ENCODE measurements at regions not wholly inside any gene's neighbourhood (a gene's known extent, or its start where the extent isn't known, plus 50 kb on each side); places are given as distances from the start of the nearest gene placed in this dataset.

DNA sequence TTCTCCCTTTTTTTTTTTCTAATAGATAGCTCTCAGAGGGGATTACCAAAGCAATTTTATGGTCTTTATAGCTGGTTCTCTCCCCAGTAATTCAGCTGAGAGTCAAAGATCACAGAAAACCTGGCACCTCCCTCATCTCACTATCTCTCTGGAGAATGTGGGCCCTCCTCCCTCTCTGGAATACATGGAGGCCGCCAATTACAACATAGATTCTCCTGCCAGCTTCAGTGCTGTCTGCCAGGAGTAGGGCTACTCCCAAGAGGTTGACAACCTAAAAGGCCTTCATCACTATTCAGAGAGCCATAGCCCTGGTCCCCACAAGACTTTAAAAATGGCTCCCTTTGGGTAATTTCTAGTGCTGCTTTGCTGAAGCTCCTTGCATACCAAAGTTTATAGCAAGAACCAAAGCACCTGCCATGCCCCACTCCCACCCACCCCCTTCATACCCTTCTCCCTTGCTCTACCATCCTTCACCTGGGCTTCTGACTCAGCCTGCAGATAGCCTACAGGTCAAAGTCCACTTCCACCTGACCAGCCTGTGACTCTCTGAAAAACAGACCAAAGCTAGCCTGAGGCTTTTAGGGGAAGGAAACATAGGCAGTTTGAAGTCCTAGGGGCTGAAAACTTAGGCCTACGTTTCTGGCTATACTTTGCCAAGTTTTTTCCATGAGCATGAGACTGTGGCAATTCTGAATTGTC lies 472.3 kb downstream of the TNS1 start:
- no peak for DNase-seq

DNA sequence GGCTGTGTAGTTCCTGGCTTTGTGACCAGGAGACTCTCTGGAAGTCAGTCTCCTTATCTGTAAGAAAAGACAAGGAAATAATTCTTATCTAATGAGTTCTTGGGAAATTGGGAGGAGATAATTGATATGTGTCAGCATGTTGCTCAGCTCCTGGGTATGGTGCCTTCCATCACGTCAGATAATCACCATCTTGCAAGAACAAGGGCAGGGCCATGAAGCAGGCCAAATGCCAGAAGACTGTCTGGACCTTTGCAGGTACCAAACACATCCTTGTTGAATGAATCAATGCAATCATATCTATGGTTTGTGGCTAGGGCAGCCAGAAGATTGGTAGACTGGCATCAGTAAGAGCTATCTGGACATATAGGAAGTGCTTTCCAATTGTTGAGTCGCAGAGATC lies 473.5 kb downstream of the TNS1 start:
- DNase-seq, result no peak

DNA sequence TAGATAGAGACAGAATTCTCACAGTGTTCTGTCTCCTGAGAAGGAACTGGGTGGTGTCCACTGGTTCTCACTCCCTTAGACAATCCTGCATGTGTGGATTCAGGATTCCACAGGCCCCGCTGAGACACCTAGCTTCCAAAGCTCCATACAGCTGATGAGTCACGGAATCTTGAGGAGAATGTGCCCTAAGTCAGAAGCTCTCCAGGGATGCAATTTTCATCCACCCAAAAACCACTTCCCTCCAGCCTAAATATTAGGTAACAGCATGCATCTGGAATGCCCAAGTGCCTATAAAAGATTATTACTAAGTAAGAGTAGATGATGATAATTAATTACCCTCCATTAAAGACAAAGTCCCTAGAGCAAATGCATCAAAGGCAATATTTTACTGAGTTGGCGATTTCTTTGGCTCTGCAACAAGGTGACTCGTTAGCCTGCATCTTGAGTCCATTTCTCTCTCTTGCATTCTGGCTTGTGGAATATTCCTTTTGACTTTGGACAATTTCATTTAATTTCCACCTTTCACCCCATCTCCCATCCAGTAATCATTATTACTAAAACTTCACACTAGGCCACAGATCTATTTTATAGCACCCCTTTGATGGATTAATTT lies 475.1 kb downstream of the TNS1 start:
- no peak for DNase-seq

DNA sequence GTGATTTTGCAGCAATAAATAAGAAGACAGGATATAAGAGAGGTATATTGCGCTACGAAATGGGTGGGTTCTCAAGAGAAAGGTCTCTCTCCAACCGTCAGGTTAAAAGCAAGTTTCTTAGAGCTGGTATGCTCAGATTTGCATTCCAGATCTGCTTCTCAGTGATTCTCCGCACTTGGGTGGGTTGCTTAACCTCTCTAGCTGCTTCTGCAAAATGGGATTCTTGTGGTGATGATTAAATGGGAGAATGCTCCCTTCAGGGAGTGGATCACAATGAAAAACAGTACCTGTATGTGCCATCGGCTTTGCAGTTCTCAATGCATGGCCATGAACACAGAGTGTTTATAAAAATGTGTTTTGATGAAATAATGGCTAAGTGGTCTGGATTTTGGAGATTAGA lies 477.7 kb downstream of the TNS1 start:
- no peak for DNase-seq

DNA sequence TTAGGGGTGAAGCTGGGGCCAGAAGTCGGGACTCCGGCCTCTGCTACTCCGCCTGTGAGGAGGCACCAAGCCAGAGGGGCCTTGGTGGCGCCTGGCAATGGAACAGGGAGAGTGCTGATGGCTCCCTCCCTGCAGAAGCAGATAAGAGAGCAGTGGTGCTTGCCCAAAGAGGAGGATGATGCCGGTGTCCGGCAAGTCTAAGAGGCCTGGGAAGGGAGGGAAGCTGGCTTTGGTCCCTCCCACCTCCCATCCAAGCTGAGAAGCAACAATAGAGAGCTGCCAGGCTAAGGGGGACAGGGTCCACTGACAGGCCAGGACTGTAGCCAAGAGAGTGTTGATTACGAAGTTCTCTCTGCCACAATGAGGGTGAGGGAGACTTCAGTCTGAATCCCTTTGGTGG lies 479.5 kb downstream of the TNS1 start:
- DNase-seq, result no peak

DNA sequence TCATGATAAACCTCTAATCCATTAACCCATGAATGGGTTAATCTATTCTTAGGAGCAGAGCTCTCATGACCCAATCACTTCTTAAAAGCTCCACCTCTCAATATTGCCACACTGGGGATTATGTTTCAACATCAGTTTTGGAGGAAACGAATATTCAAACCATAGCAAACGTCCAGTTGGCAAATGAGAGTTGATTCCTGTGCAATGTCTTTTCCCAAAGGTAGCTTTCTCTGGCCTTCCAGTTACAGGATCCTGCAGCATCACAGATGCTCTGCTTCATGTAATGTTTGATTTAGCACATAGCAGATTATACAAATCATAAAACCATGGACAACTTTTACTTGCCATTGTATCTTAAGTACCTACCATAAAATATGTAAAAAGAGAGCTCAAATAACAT lies 481.0 kb downstream of the TNS1 start:
- no peak for DNase-seq

DNA sequence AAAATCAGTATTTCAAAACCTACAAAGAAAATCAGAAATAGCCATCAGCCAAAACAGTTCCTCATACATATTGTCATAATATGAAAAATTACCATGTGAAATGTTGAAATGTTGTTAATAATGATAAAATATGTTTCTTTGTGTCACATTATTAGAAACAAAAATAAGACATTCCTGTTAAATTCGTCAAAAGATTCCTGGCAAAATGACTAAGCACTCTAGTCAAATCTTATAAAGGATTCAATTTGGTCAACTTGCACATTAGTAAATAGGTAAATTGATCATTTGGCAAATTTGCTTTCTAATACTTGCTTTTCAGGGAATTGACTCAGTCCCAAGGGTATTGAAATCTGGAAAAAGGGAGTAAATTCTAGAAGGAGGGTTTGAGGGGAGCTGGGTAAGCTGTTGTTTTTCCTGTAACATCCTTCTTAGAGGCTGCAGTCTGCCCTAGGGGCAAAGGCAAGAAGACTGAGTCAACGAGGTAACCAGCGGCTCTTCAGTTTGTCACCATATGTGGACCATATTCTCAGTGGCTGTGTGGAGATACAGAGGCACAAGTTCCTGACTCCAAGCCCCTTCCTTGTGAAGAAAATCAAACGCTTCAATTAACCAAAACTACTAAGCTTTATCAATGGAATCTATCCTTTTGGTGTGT lies 482.3 kb downstream of the TNS1 start:
- DNase-seq, result no peak

DNA sequence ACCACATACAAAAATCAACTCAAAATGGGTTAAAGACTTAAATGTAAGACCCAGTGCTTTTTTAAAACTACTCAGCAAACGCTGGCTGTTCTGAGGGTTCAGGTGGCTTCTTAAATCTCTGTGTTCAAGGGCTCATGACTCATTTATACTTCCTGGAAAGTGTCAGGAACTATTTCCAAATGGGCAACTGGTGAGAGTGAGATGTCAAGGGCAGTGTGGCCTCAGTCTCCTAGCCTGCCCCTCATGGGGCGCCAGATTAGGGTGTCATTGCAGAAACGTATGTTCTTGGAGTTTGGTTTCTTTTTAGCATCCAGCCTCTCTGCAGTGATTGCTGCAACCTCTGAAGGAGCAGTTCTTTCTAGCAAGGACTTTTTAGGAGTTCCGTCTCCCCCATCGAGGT lies 485.4 kb downstream of the TNS1 start:
- DNase-seq, result no peak

DNA sequence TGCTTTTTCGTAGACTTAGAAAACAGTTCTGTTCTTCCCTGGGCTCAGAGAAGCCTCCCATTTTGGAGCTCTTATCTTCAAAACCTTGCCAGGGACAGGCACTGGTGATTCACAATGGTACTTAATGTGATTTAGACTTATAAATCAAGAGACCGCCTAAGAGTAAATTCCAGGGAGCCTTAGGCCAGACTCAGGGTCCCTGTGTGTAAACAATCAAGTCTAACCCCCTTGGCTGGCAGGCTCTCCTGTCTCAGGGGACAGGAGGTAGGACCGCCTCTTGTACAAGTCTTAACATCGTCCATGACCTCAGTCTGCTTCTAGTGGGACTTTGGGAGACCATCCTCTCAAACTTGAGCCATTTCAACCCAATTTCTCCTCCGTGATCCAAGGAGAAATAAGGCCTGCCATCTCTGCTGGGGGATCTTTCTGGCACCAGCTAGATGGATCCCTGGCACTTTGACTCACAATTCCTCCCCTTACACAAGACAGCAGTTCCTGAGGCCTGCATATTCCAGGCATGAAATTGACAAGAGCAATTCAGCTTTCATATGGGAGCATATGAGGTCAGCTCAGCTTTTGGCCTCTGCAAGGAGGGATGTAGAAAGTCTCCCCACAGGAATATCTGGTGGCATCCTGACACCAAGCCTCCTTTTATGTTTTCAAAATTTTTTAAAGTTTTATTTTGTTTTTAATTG lies 487.0 kb downstream of the TNS1 start:
- DNase-seq, result no peak

DNA sequence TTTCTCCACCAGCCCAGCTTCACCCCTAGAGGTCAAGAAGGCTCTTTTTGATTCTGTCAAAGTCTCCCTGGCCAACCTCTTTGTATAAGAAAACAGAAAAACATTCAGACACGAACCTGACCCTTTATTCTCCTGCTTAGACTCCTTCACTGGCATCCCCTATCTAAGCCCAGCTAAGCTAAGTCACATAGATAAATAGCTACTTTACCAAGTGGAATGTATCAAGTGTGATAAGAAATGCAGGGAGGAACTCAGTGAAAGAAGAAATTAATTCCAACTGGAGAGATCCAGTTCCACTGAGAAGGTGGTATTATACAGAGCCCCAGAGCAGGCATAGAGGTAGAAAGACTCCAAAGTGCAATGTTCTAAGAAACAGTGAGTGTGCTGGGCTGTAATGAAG lies 489.5 kb downstream of the TNS1 start:
- no peak for DNase-seq

DNA sequence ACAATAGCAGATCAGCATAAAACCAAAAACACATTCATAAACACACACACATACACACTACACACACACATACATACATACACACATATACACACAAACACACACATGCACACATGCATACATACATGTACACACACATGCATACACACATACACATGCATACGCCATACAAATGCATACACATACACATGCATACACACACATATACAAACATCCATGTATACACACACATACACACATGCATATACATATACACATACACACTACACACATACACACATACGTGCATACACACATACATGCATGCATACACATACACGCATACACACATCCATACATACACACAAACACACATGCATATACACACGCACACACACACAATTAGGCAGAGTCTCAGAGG lies 490.1 kb downstream of the TNS1 start:
- no peak for DNase-seq

DNA sequence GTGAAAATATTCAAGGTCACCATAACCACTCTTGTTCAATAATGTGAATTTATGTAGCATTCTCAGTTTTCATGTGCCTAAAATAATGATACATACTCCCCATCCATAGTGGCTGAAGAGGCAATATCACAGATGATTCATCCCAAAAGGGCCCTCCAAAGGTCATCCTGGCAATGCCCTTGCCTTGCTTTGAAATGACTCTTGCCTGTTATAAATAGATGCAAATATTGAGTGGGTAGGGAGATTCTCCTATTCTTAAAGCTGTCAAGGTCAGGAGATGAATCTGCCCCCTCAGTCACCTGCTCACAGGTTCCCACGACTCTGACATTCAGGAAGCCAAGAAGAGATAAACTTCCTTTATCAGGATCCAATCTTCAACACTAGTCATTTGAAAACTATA lies 490.5 kb downstream of the TNS1 start:
- no peak for DNase-seq

DNA sequence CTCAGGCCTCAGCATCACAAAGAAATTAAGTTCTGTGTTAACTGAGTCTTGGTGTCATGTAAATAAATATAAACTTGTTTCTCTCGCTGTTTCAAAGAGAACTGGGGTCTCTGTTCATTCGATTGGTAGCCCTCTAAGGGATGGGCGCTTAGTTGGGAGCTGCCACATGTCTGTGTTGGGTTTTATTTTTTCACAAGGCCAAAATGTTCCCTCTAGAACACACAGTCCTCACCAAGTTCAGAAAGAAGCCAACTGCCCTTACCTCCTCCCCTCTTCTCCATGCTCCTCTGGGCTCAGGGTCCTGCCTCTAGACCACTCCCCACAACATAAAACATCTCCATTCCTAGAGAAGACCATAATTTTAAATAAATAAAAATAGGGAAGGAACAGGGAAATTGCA lies 490.9 kb downstream of the TNS1 start:
- DNase-seq, result no peak

DNA sequence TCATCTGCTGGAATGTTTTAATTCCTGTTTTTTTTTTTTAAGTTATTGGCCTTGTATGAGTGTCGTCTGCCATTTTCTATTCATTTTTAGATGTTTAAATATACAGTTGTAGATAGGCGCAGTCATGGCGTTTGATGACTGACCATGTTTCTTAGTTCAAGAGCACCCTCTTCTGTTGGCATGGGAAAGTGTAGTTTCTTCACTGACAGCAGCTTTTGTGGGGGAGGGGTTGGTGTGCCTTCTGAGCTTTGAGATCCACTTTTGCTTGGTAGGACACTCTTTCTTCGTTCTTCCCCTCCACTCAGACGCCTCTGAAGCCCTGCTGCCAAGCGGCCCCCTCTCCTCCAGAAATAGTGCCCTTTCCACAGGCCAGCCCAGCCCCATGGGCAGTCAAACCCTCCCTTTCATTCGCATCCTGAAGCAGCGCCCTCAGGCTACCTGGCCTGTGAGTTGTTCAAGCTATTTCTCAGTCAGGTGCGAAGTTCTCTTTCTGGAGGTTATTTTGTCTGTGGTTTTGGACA lies 492.0 kb downstream of the TNS1 start:
- DNase-seq, result peak in 45 of 56 donors; percentile 5 to 80 (median 32)

DNA sequence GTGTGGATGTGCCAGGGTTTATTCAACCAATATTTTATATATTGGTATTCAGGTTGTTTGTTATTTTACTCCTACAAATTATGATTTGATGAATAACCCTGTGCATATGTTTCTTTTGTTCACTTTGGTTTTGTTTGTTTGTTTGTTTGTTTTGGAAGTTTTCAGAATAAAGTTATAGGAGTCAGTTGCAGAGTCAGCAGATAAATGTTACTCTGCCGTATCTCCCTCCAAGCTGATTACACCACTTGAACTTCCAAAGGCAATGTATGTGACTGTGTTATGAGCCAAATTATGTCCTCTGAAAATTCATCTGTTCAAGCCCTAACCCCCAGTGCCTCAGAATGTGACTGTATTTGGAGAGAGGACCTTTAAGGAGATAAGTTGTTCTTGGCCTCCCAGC lies 497.5 kb downstream of the TNS1 start:
- DNase-seq, result no peak

DNA sequence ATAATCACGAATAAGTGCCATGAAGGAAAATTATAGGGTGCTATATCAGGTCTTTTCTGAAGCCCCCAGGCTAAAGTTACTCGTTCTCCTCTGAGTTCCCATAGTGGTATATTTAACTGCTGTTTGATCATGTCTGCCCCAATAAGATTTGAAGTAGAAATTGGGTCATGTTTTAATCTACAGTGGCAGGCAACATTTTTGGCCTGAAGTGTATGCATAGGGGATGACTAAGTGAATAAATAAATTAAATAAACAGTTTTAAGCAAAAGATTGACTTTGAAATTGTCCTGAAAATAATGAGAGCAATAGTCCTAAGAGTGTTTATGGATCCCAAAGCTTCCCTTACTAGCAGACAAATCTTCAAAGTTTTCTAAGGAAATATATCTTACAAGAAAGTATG lies 500.9 kb downstream of the TNS1 start:
- DNase-seq, result no peak

DNA sequence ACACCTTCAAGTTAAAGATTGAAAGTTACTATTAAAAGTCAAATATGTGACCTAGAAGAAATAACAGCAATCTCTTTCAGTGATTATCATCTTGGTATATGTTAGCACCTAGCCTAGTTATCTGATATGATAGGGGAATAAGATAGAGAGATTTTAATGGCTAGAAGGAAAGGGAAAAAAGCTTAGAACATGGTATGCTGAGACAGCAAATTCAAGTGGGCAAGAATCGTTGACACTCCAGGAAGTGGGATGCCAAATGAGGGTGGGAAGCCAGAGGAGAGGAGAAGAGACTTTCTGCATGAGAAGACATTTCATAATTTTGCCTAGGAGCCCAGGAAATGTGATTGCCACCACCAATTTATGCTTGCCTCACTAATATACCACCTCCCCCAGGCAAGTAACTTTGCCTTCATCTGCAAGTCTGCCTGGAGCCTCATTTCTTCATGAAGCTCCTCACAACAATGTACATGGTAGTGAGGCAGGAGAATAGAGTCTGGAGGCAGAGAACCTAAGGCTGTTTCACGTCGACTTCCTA lies 504.9 kb downstream of the TNS1 start:
- DNase-seq, result no peak

DNA sequence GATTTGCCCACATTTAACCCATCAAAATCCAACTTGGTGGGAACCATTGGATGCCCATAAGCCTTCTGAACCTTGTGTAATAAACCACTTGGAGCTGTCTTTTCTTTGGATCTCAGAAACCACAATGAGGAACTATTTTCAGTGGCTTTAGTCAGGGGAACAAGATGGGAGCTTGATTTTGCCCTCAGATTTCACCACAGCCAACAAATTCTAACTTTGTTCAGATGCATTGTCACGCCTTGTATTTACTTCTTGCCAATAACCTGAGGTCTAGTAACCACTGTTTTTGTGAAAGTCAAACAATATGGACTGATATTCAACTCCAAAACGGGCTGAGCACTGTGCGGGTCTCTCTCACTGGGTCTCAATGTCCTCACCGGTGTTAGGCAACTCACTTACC lies 508.2 kb downstream of the TNS1 start:
- no peak for DNase-seq

DNA sequence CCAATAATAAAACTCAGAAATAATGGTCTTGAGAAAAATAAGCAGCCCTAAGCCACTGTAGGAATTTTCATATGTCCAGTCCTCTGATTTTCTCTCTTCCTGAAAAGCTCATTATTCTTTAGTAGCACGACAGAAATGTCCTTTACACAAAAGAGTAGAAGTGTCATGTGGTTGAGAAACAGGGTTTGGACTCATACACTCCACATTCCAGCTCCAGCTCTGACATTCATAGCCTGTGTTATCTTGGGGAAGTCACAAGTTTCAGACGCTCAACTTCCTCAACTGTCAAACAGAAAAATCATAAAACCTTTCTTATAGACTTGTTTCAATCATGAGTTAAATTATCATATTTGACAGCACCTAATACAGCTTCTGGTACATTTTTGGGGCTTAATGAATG lies 511.5 kb downstream of the TNS1 start:
- no peak for DNase-seq

DNA sequence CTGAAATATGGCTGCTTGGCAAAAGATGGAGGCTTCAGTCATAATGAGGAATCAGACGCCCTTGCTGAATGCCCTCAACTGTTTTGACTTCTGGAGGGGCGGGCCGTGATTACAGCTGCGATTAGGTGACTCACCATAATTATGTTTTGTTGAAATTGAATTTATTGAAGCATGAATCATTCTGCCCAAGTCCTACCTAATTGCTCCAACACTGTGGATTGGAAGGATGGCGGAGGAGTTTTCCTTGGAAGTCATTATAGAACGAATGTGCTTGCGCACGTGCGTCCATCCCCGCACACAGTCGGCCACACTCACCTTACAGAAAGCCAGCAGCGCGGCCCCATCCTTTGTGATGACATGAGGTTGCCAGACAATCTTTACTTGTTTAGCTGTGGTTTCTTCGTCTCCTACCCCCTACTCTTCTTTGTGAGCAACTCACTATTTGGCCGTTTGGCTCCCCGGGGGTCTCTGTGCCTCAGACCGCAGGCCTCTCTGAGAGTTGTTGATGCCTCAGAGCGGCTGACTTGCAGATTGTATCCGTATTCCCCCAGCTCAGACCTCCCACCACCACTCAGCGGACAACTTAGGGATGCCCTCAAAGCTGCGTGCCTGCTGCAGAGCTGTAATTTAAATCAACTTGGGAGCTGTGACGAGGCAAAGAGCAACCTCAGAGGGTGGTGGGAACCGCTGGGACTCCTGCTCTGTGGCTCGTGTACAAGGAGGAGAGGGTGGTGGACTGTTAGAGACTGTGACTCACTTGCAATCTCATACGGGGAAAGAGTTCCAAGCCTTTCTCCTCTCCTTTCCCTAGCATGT lies 513.4 kb downstream of the TNS1 start:
- DNase-seq, result peak in 4 of 56 donors; percentile 2 to 11 (median 6)

DNA sequence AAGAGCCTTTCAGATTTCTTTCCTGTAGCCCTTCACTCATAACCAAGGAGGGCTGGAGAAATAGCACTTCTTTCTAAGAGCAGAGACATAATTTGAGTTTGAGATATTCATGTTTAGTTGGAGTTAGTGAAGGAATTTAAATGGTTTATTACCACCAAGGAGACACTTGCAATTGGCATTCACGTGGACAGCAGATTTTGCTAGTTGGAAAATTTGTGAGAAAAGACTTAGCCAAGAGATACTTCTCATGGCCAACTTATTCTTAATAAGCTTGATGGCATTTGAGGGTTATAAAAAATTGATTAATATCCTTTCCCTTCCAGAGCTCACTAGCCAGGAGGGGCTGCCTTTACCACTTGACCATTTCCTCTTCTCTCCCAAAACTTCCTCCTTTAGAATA lies 518.7 kb downstream of the TNS1 start:
- DNase-seq, result no peak
